Activated CD4-positive, alpha-beta T cell treated with anti-CD3 and anti-CD28 coated beads for 4 hours (primary cell): ENCODE measurements at regions not wholly inside any gene's neighbourhood (a gene's known extent, or its start where the extent isn't known, plus 50 kb on each side); places are given as distances from the start of the nearest gene placed in this dataset.
"Not testable (repeated sequence)": the region's sequence is repeated elsewhere in the genome, so short reads cannot be mapped to it uniquely, and the experiment has no call there.

Experiments
- DNase-seq, 2 donors: peaks; one replicate each; pipeline ENCODE4 v3.0.0-alpha.2; 2020

GRCh38 chr2:61620244-61621159 lies 82.3 kb upstream of the XPO1 start:
- no peak for DNase-seq

GRCh38 chr2:61619561-61619960 lies 81.4 kb upstream of the XPO1 start:
- DNase-seq: no peak

GRCh38 chr2:61617610-61618009 lies 79.5 kb upstream of the XPO1 start:
- DNase-seq: no peak

GRCh38 chr2:61605245-61605644 lies 67.1 kb upstream of the XPO1 start:
- no peak for DNase-seq

GRCh38 chr2:61604433-61604832 lies 66.3 kb upstream of the XPO1 start:
- no peak for DNase-seq

- DNase-seq: peak in 1 of 2 donors; percentile 1
Measured at GRCh38 chr2:61598515-61599156, 60.5 kb upstream of the XPO1 start.

- DNase-seq: no peak
Measured at GRCh38 chr2:61597300-61598289, 59.4 kb upstream of the XPO1 start.

- DNase-seq: not testable (repeated sequence)
Measured at GRCh38 chr2:61594201-61594600, 56.0 kb upstream of the XPO1 start.

GRCh38 chr2:61593648-61594047 lies 55.5 kb upstream of the XPO1 start:
- not testable (repeated sequence) for DNase-seq

- DNase-seq: no peak
Measured at GRCh38 chr2:61590214-61590613, 52.1 kb upstream of the XPO1 start.

GRCh38 chr2:61588566-61588965 lies 50.4 kb upstream of the XPO1 start:
- no peak for DNase-seq
